ENCODE measurements at regions not wholly inside any gene's neighbourhood (a gene's known extent, or its start where the extent isn't known, plus 50 kb on each side); places are given as distances from the start of the nearest gene placed in this dataset.

GRCh38 chr18:57242285-57242684 is 95.4 kb downstream of the BOD1L2 start:
- no peak for DNase-seq (ENCODE audit: extremely low read depth in 1 of 4, low spot score in 3 of 4)
- Histone ChIP-seq H3K36me3 (ENCODE audit: control insufficient read depth, insufficient read depth, low read length) (no peaks in the 10 kb centered on the region), H3K4me3 (no peak overlapping the region), H3K9me3 (replicated peaks; ENCODE audit: control insufficient read depth, insufficient read depth, low read depth, low read length) (no peaks in the 10 kb centered on the region), H3K79me2 (ENCODE audit: control insufficient read depth, insufficient read depth, low read length) (no peaks in the 10 kb centered on the region), H4K20me1 (replicated peaks; ENCODE audit: control insufficient read depth, insufficient read depth, low read length) (no peaks in the 10 kb centered on the region), H2AFZ (ENCODE audit: low read depth, low read length) (no peak overlapping the region), H3K27me3 (ENCODE audit: control insufficient read depth in 2 of 2, insufficient read depth in 2 of 2, low read length in 2 of 2) (peaks cover 0 to 6% of the 10 kb centered on the region in 2 experiments; a peak in 1 of 5 replicates), H3K27ac (ENCODE audit: extremely low read depth, low read depth, low read length) (no peak overlapping the region), H3K9me1 (ENCODE audit: control insufficient read depth, insufficient read depth, low read length) (no peaks in the 10 kb centered on the region), H3K9ac (ENCODE audit: insufficient read depth in 1 of 2, low read depth in 2 of 2, low read length in 2 of 2) (no peak overlapping the region), H3K4me1 (replicated peaks in 1 of 2; ENCODE audit: control insufficient read depth in 2 of 2, insufficient read depth in 2 of 2, low read length in 2 of 2) (no peaks in the 10 kb centered on the region), H3K4me2 (ENCODE audit: insufficient read depth, low read length) (no peak overlapping the region)
- in situ Hi-C loops (cut with MboI) (no loop called here), intact Hi-C loops (cut with micrococcal nuclease) (no loop called here)
- no peak for FAIRE-seq
- ChIA-PET CTCF (ENCODE audit: low intra/inter-chr PET ratio) (no interaction called here), POLR2A (no interaction called here)
- no peak for ATAC-seq
- BruUV-seq (replicated peaks) = no TSS peak
- TF ChIP-seq ILK (tag; IDR thresholded peaks at IDR 0.05; ENCODE audit: borderline replicate concordance, low read depth) (no peak), NEUROD1 (IDR thresholded peaks at IDR 0.05; ENCODE audit: borderline replicate concordance, low read depth, low read length, partially characterized antibody) (no peak), ZBTB49 (CRISPR knock-in tag; IDR thresholded peaks at IDR 0.05; ENCODE audit: borderline replicate concordance) (no peak), ETV6 (IDR thresholded peaks at IDR 0.05; ENCODE audit: borderline replicate concordance in 1 of 2, low read depth in 2 of 2, low read length in 1 of 2) (no peak), ETV6 (CRISPR knock-in tag; IDR thresholded peaks at IDR 0.05; ENCODE audit: borderline replicate concordance) (no peak), EWSR1 (IDR thresholded peaks at IDR 0.05; ENCODE audit: borderline replicate concordance, low read depth, partially characterized antibody) (no peak), ZNF324 (CRISPR knock-in tag; IDR thresholded peaks at IDR 0.05) (no peak), DACH1 (IDR thresholded peaks at IDR 0.05; ENCODE audit: partially characterized antibody) (no peak), BCLAF1 (IDR thresholded peaks at IDR 0.05; ENCODE audit: borderline replicate concordance in 1 of 2, control insufficient read depth in 1 of 2, low read depth in 2 of 2, low read length in 1 of 2) (no peak), TCF7L2 (IDR thresholded peaks at IDR 0.05; ENCODE audit: low read depth, low read length) (no peak), SP2 (IDR thresholded peaks at IDR 0.05; ENCODE audit: extremely low read depth, low read depth, low read length, poor library complexity, severe bottlenecking) (no peak), KDM5B (IDR thresholded peaks at IDR 0.05; ENCODE audit: insufficient replicate concordance, low read depth, low read length) (no peak), MAZ (CRISPR knock-in tag; conservative IDR thresholded peaks at IDR 0.05 in 1 of 2, IDR thresholded peaks at IDR 0.05 in 1 of 2) (no peak)
- WGBS (ENCODE audit: insufficient coverage, low coverage, missing lambda C conversion rate) = 0% methylated on average over 2 of the region's 2 CpGs
